GM10266 (cell line): ENCODE measurements at regions not wholly inside any gene's neighbourhood (a gene's known extent, or its start where the extent isn't known, plus 50 kb on each side); places are given as distances from the start of the nearest gene placed in this dataset.

Source experiments
- DNase-seq: peaks from one replicate; pipeline ENCODE4 v3.0.0; 2012; ENCODE audit errors: extremely low spot score
- TF ChIP-seq, protein P1 (sequence below): IDR thresholded peaks from 2 replicates; pipeline ENCODE4 v1.5.1; 2012; ENCODE audit warnings: mild to moderate bottlenecking, low read depth; ENCODE audit not compliant: control insufficient read depth, insufficient read depth; ENCODE audit errors: missing control alignments

DNA sequence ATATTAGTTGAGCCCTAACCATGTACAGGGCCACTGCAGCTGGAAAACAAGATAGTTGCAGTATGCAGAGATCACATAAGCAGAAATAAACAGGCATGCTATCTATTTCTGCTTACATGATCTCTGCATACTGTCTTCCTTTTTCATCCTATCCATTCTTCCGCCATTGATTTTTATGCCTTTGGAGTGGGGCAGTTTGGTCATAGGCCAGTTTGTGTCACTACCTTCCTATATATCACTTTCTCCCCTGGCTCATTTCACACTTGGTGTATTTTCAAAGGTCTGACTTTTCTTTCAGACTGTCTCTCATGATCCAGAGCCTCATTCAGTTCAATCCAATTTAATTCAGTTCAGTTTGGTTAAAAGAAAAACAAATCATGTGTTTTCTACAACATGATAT is 829.6 kb downstream of the KCNA4 start:
- TF ChIP-seq, protein P1, sequence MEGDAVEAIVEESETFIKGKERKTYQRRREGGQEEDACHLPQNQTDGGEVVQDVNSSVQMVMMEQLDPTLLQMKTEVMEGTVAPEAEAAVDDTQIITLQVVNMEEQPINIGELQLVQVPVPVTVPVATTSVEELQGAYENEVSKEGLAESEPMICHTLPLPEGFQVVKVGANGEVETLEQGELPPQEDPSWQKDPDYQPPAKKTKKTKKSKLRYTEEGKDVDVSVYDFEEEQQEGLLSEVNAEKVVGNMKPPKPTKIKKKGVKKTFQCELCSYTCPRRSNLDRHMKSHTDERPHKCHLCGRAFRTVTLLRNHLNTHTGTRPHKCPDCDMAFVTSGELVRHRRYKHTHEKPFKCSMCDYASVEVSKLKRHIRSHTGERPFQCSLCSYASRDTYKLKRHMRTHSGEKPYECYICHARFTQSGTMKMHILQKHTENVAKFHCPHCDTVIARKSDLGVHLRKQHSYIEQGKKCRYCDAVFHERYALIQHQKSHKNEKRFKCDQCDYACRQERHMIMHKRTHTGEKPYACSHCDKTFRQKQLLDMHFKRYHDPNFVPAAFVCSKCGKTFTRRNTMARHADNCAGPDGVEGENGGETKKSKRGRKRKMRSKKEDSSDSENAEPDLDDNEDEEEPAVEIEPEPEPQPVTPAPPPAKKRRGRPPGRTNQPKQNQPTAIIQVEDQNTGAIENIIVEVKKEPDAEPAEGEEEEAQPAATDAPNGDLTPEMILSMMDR, result no peak
- DNase-seq, result no peak

- TF ChIP-seq, protein P1, result no peak
- DNase-seq, result no peak
These were observed 831.6 kb downstream of the KCNA4 start for GRCh38 chr11:29184939-29185890.

GRCh38 chr11:29183301-29183700 is 833.5 kb downstream of the KCNA4 start:
- DNase-seq, result no peak
- TF ChIP-seq, protein P1, result no peak

- TF ChIP-seq, protein P1, result no peak
- DNase-seq, result no peak
These were observed 843.2 kb downstream of the KCNA4 start for GRCh38 chr11:29173660-29174062.

GRCh38 chr11:29171360-29171950 is 845.4 kb downstream of the KCNA4 start:
- TF ChIP-seq, protein P1, result no peak
- DNase-seq, result no peak

GRCh38 chr11:29166306-29166705 is 850.5 kb downstream of the KCNA4 start:
- no peak for DNase-seq
- TF ChIP-seq, protein P1, result no peak

- TF ChIP-seq, protein P1, result no peak
These were observed 853.6 kb downstream of the KCNA4 start for GRCh38 chr11:29163231-29163630.

More at GRCh38 chr11:29163231-29163630, 853.6 kb downstream of the KCNA4 start:
- DNase-seq, result no peak
